ENCODE measurements at regions not wholly inside any gene's neighbourhood (a gene's known extent, or its start where the extent isn't known, plus 50 kb on each side); places are given as distances from the start of the nearest gene placed in this dataset.

DNA sequence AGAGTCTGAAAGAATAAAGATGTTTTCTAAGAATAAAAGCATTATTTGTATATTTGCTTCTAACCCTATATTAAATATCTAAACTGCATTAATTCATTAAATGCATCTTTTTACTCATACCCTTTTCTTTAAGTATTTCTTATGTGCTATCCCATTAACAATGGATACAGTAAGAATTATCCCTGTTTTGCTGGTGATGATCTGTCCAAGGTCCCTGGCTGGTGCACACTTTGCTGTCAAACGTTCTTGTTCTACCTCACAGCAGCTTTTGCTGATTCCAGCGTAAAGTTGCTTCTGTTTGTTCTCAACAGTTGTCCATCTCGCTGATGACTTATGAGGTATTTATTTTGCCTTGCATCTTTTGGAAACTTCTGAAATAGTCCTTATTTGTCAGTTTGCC lies 504.0 kb downstream of the PLCL1 start:
- TF ChIP-seq, protein P1, sequence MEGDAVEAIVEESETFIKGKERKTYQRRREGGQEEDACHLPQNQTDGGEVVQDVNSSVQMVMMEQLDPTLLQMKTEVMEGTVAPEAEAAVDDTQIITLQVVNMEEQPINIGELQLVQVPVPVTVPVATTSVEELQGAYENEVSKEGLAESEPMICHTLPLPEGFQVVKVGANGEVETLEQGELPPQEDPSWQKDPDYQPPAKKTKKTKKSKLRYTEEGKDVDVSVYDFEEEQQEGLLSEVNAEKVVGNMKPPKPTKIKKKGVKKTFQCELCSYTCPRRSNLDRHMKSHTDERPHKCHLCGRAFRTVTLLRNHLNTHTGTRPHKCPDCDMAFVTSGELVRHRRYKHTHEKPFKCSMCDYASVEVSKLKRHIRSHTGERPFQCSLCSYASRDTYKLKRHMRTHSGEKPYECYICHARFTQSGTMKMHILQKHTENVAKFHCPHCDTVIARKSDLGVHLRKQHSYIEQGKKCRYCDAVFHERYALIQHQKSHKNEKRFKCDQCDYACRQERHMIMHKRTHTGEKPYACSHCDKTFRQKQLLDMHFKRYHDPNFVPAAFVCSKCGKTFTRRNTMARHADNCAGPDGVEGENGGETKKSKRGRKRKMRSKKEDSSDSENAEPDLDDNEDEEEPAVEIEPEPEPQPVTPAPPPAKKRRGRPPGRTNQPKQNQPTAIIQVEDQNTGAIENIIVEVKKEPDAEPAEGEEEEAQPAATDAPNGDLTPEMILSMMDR (IDR thresholded peaks at IDR 0.05; ENCODE audit: low read length): no peak
- no peak for TF ChIP-seq EZH2 (IDR thresholded peaks at IDR 0.05; ENCODE audit: borderline replicate concordance, low read length)

Data from OCI-LY1 (cell line).